ENCODE measurements at regions not wholly inside any gene's neighbourhood (a gene's known extent, or its start where the extent isn't known, plus 50 kb on each side); places are given as distances from the start of the nearest gene placed in this dataset.

DNA sequence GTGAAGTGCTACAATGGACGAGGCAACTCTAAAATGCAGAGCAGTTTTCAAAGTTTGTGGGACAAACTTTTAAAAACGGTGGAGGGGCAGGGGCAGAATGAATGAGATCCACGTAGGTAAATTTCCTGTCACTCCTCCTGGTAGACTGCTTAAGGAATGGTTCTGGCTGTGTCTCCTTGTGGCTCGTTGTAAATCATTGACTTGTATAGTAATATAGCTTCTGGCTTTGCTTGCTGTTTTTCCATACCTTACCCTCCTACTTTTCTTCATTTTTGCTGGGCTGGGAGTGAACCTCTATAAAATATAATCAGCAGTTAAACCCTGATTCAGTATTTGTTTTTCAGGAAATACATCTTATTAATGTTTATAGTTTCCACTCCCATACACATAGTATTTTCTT lies 235.7 kb downstream of the TUSC1 start:
- CTCF ChIA-PET, result no interaction called here
- POLR2A ChIA-PET, result no interaction called here
- no peak for DNase-seq (ENCODE audit: extremely low spot score)
- TF ChIP-seq, protein P1, sequence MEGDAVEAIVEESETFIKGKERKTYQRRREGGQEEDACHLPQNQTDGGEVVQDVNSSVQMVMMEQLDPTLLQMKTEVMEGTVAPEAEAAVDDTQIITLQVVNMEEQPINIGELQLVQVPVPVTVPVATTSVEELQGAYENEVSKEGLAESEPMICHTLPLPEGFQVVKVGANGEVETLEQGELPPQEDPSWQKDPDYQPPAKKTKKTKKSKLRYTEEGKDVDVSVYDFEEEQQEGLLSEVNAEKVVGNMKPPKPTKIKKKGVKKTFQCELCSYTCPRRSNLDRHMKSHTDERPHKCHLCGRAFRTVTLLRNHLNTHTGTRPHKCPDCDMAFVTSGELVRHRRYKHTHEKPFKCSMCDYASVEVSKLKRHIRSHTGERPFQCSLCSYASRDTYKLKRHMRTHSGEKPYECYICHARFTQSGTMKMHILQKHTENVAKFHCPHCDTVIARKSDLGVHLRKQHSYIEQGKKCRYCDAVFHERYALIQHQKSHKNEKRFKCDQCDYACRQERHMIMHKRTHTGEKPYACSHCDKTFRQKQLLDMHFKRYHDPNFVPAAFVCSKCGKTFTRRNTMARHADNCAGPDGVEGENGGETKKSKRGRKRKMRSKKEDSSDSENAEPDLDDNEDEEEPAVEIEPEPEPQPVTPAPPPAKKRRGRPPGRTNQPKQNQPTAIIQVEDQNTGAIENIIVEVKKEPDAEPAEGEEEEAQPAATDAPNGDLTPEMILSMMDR (IDR thresholded peaks at IDR 0.05; ENCODE audit: control extremely low read depth, extremely low read depth, low read depth, missing control alignments), result no peak

DNA sequence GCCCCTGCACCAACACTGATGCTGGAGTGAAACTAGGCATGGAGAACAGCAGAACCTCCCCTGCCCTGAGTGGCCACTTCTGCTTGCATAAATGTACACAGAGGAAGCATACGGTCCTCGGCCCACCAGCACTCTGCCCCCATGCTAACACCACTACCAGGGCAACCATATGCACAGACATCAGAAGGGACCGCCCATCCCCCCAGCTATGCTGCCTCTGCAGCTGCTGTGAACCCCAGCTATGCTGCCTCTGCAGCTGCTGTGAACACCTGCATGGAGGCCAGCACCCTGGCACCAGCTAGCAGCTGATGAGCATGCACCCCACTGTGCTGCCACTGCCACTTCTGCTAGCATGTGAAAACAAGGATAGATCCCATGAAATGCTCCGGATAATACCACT lies 250.3 kb downstream of the TUSC1 start:
- ChIA-PET POLR2A (no interaction called here), CTCF (no interaction called here)
- TF ChIP-seq, protein P1 (IDR thresholded peaks at IDR 0.05; ENCODE audit: control extremely low read depth, extremely low read depth, low read depth, missing control alignments), result no peak
- no peak for DNase-seq (ENCODE audit: extremely low spot score)

DNA sequence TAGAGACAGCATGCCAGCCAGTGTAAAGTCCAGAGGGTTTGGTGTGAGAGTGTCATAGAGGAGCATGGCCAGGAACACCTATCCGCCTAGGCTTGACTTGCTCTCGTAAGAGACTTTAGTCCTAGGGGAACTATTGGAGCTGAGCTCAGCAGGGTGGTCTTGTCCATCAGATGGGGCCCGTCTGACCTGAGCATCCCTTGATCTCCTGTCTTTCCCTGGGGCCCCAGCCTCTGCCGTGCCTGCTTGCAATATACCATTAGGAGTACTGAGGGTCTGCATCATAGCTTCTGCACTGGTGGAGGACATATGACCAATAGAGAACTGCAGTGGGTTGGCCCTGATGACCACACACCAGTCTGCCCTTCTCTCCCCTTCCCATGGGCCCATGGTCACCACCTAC lies 251.0 kb downstream of the TUSC1 start:
- TF ChIP-seq, protein P1 (IDR thresholded peaks at IDR 0.05; ENCODE audit: control extremely low read depth, extremely low read depth, low read depth, missing control alignments), result no peak
- ChIA-PET CTCF (no interaction called here), POLR2A (no interaction called here)
- no peak for DNase-seq (ENCODE audit: extremely low spot score)

DNA sequence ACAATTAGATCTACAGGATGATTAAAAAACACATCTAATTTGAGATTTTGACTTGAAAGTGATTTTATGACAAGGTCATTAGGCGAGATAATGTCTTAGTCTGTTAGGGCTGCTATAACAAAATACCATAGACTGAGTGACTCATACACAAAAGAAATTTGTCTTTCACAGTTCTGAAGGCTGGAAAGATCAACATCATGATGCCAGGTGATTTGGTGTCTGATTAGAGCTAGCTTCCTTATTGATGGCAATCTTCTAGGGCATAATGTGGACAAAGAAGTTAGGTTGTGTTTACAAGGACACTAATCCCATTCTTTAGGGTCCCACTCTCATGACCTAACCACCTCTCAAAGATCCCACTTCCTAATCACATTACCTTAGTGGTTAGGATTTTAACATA lies 256.7 kb downstream of the TUSC1 start:
- ChIA-PET POLR2A (no interaction called here), CTCF (no interaction called here)
- TF ChIP-seq, protein P1 (IDR thresholded peaks at IDR 0.05; ENCODE audit: control extremely low read depth, extremely low read depth, low read depth, missing control alignments), result no peak
- no peak for DNase-seq (ENCODE audit: extremely low spot score)

DNA sequence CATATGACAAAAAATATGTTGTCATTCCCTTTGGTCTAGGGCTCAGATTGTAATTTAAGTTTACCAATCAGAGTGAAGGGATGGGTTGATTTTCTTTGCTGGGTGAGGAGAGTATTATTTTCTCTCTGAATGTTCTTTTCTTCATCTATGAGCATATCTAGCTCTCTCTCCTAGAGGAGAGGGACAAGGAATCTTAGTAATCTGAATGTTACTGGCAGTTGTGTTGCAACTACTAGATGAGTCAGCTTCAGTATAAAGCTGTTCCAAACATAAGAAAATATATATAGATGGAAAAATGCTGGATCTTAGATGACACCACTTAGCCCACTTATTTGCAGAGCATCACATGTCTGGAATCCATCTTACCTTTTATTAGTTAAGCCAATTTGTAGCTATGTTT lies 259.3 kb downstream of the TUSC1 start:
- no peak for DNase-seq (ENCODE audit: extremely low spot score)
- POLR2A ChIA-PET, result no interaction called here
- TF ChIP-seq, protein P1 (IDR thresholded peaks at IDR 0.05; ENCODE audit: control extremely low read depth, extremely low read depth, low read depth, missing control alignments), result no peak
- CTCF ChIA-PET, result no interaction called here

DNA sequence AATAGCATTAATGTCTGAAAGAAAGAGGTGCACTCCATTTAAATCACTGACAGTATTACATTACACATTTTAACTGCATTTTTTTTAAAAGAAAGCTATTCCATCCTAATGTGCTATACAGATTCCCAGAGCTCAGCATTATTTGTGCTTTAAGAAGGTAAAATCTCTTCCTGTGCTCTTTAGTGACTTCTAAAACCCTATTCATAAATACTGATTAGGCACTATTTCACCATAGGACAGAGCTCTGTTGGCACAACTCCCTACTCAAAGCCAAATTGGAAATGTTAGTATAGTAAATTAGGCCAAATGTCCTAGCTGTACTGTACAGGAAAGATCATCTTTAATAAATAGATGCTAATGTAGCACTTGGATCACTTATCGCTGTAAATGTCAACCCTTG lies 262.5 kb downstream of the TUSC1 start:
- DNase-seq (ENCODE audit: extremely low spot score), result no peak
- TF ChIP-seq, protein P1 (IDR thresholded peaks at IDR 0.05; ENCODE audit: control extremely low read depth, extremely low read depth, low read depth, missing control alignments), result no peak
- ChIA-PET CTCF (no interaction called here), POLR2A (no interaction called here)

DNA sequence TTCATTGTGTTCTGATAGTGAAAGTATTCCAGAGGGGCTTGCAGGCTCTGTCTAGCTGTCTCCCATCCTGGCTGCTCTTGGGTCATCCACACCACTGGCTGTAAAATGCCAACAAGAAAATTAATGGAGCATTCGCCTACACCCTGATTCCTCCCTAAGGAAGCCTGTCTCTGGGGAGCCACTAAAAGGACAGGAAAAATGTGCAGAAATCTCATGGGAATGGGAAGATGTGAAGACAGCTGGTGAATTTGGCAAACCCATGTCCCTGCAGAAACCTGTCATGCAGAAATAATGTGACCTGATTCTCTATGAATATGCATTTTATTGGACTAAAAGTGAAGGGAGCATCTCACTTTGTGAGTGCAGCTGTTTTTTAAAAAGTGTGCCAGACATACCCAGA lies 265.6 kb downstream of the TUSC1 start:
- CTCF ChIA-PET, result no interaction called here
- DNase-seq (ENCODE audit: extremely low spot score), result no peak

More for the DNA sequence above, 265.6 kb downstream of the TUSC1 start:
- TF ChIP-seq, protein P1 (IDR thresholded peaks at IDR 0.05; ENCODE audit: control extremely low read depth, extremely low read depth, low read depth, missing control alignments), result no peak
- POLR2A ChIA-PET, result no interaction called here

Measured in GM10248 (cell line).